ENCODE measurements at regions not wholly inside any gene's neighbourhood (a gene's known extent, or its start where the extent isn't known, plus 50 kb on each side); places are given as distances from the start of the nearest gene placed in this dataset.

DNA sequence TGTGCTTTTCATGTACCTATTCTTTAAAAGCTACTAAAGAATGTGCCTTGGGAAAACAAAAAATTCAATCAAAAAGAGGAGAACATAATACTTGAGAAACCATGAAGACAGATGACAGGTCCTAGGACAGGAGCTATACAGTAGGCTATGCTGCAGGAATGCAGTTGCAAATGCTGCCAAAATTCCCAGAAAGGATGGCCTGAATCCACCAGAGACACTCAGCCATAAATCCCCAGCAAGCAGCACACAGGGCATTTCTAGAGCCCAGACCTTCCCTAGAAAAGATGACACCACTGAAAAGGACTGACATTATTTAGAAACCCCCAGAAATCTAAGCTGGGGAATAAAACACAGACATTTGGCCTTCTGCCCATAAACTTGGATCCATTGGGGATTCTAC is 237.3 kb downstream of the C7orf25 start:
- TF ChIP-seq EZH2phosphoT487 (IDR thresholded peaks at IDR 0.05; ENCODE audit: low read depth): no peak
- TF ChIP-seq, protein P1, sequence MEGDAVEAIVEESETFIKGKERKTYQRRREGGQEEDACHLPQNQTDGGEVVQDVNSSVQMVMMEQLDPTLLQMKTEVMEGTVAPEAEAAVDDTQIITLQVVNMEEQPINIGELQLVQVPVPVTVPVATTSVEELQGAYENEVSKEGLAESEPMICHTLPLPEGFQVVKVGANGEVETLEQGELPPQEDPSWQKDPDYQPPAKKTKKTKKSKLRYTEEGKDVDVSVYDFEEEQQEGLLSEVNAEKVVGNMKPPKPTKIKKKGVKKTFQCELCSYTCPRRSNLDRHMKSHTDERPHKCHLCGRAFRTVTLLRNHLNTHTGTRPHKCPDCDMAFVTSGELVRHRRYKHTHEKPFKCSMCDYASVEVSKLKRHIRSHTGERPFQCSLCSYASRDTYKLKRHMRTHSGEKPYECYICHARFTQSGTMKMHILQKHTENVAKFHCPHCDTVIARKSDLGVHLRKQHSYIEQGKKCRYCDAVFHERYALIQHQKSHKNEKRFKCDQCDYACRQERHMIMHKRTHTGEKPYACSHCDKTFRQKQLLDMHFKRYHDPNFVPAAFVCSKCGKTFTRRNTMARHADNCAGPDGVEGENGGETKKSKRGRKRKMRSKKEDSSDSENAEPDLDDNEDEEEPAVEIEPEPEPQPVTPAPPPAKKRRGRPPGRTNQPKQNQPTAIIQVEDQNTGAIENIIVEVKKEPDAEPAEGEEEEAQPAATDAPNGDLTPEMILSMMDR (IDR thresholded peaks at IDR 0.05; ENCODE audit: low read depth, low read length): no peak
